Muscle layer of duodenum (tissue), 2 donors: ENCODE measurements at regions not wholly inside any gene's neighbourhood (a gene's known extent, or its start where the extent isn't known, plus 50 kb on each side); places are given as distances from the start of the nearest gene placed in this dataset.
"Not testable (repeated sequence)": the region's sequence is repeated elsewhere in the genome, so short reads cannot be mapped to it uniquely, and the experiment has no call there.

Source experiments
- H3K27ac ChIP-seq: one replicate; pipeline ENCODE4 v1.7.0; 2013; ENCODE audit warnings: mild to moderate bottlenecking, low read length
- H3K27me3 ChIP-seq: one replicate; pipeline ENCODE4 v1.7.0; 2013; ENCODE audit warnings: low read depth, mild to moderate bottlenecking, control low read depth, low read length
- H3K36me3 ChIP-seq, 2 donors: one replicate each; pipeline ENCODE4 v1.7.0; 2013; ENCODE audit warnings: low read length in 2 of 2, control low read depth in 1 of 2, mild to moderate bottlenecking in 1 of 2; ENCODE audit not compliant: insufficient read depth in 2 of 2, control insufficient read depth in 1 of 2
- H3K4me1 ChIP-seq, 2 donors: one replicate each; pipeline ENCODE4 v1.7.0; 2013; ENCODE audit warnings: low read length in 2 of 2, mild to moderate bottlenecking in 2 of 2, control low read depth in 1 of 2, moderate library complexity in 1 of 2; ENCODE audit not compliant: insufficient read depth in 2 of 2, control insufficient read depth in 1 of 2
- H3K4me3 ChIP-seq, 2 donors: one replicate each; pipeline ENCODE4 v1.7.0; 2013; ENCODE audit warnings: low read length in 2 of 2, low read depth in 1 of 2, mild to moderate bottlenecking in 1 of 2
- H3K9me3 ChIP-seq, 2 donors: one replicate each; pipeline ENCODE4 v1.7.0; 2013; ENCODE audit warnings: low read length in 2 of 2, control low read depth in 1 of 2, mild to moderate bottlenecking in 1 of 2; ENCODE audit not compliant: control insufficient read depth in 1 of 2
- donor health status: healthy.

GRCh38 chr5:108696951-108697715, 50.6 kb upstream of the FER start:
- Histone ChIP-seq H3K36me3 (no peaks in the 10 kb centered on the region), H3K9me3 (no peaks in the 10 kb centered on the region), H3K4me1 (no peaks in the 10 kb centered on the region)

GRCh38 chr5:108696407-108696806, 51.3 kb upstream of the FER start:
- no peaks in the 10 kb centered on the region for H3K27me3 ChIP-seq
- H3K36me3 ChIP-seq: no peaks in the 10 kb centered on the region
- H3K4me1 ChIP-seq: no peaks in the 10 kb centered on the region
- H3K27ac ChIP-seq: no peak overlapping the region
- H3K4me3 ChIP-seq: no peak overlapping the region
- no peaks in the 10 kb centered on the region for H3K9me3 ChIP-seq

More at GRCh38 chr5:108696951-108697715, 50.6 kb upstream of the FER start:
- Histone ChIP-seq H3K27me3 (no peaks in the 10 kb centered on the region), H3K4me3 (no peak overlapping the region), H3K27ac (no peak overlapping the region)

- Histone ChIP-seq H3K36me3 (no peaks in the 10 kb centered on the region), H3K9me3 (no peaks in the 10 kb centered on the region), H3K4me3 (no peak overlapping the region), H3K27me3 (no peaks in the 10 kb centered on the region), H3K27ac (no peak overlapping the region), H3K4me1 (peaks cover 0 to 5% of the 10 kb centered on the region in 2 donors)
These were observed 59.2 kb upstream of the FER start for GRCh38 chr5:108688485-108688884.

GRCh38 chr5:108687595-108688200, 60.0 kb upstream of the FER start:
- H3K4me1 ChIP-seq: peaks cover 0 to 5% of the 10 kb centered on the region in 2 donors
- H3K4me3 ChIP-seq: no peak overlapping the region
- no peaks in the 10 kb centered on the region for H3K36me3 ChIP-seq
- H3K9me3 ChIP-seq: no peaks in the 10 kb centered on the region
- H3K27ac ChIP-seq: no peak overlapping the region
- H3K27me3 ChIP-seq: no peaks in the 10 kb centered on the region

- no peak overlapping the region for H3K4me3 ChIP-seq
- H3K27me3 ChIP-seq: no peaks in the 10 kb centered on the region
- peaks cover 0 to 5% of the 10 kb centered on the region in 2 donors for H3K4me1 ChIP-seq
- H3K27ac ChIP-seq: no peak overlapping the region
- H3K36me3 ChIP-seq: no peaks in the 10 kb centered on the region
- no peaks in the 10 kb centered on the region for H3K9me3 ChIP-seq
These were observed 61.0 kb upstream of the FER start for GRCh38 chr5:108686676-108687075.

GRCh38 chr5:108685448-108686216, 62.1 kb upstream of the FER start:
- not testable (repeated sequence) for H3K36me3 ChIP-seq, H3K27ac ChIP-seq, H3K4me1 ChIP-seq, H3K4me3 ChIP-seq, H3K9me3 ChIP-seq, H3K27me3 ChIP-seq

GRCh38 chr5:108681079-108681921, 66.4 kb upstream of the FER start:
- Histone ChIP-seq H3K4me3 (no peak overlapping the region), H3K27me3 (no peaks in the 10 kb centered on the region), H3K36me3 (no peaks in the 10 kb centered on the region), H3K27ac (no peak overlapping the region), H3K9me3 (no peaks in the 10 kb centered on the region), H3K4me1 (no peaks in the 10 kb centered on the region)

GRCh38 chr5:108678091-108678490, 69.6 kb upstream of the FER start:
- H3K36me3 ChIP-seq: no peaks in the 10 kb centered on the region
- no peak overlapping the region for H3K4me3 ChIP-seq
- H3K9me3 ChIP-seq: no peaks in the 10 kb centered on the region
- H3K4me1 ChIP-seq: no peaks in the 10 kb centered on the region
- no peaks in the 10 kb centered on the region for H3K27me3 ChIP-seq
- no peak overlapping the region for H3K27ac ChIP-seq

- no peak overlapping the region for H3K27ac ChIP-seq
- no peaks in the 10 kb centered on the region for H3K9me3 ChIP-seq
- H3K4me3 ChIP-seq: no peak overlapping the region
- H3K27me3 ChIP-seq: no peaks in the 10 kb centered on the region
- no peaks in the 10 kb centered on the region for H3K4me1 ChIP-seq
- H3K36me3 ChIP-seq: no peaks in the 10 kb centered on the region
These were observed 72.0 kb upstream of the FER start for GRCh38 chr5:108675736-108676135.

- H3K27ac ChIP-seq: no peak overlapping the region
- no peak overlapping the region for H3K4me3 ChIP-seq
- no peaks in the 10 kb centered on the region for H3K27me3 ChIP-seq
- no peaks in the 10 kb centered on the region for H3K9me3 ChIP-seq
- no peaks in the 10 kb centered on the region for H3K36me3 ChIP-seq
- no peaks in the 10 kb centered on the region for H3K4me1 ChIP-seq
These were observed 75.1 kb upstream of the FER start for GRCh38 chr5:108672639-108673038.
